Vagina (tissue), 2 donors: ENCODE measurements at regions not wholly inside any gene's neighbourhood (a gene's known extent, or its start where the extent isn't known, plus 50 kb on each side); places are given as distances from the start of the nearest gene placed in this dataset.
"Not testable (repeated sequence)": the region's sequence is repeated elsewhere in the genome, so short reads cannot be mapped to it uniquely, and the experiment has no call there.

Experiments used
- DNase-seq, 2 donors: peaks; one replicate each; pipeline ENCODE4 v3.0.0-alpha.2; 2017; ENCODE audit errors: extremely low spot score in 2 of 2
- H3K27ac ChIP-seq: fragments of 200-600 bp; sonication (generic); one replicate; pipeline ENCODE4 v1.5.1; 2019
- H3K27me3 ChIP-seq: fragments of 200-600 bp; sonication (generic); one replicate; pipeline ENCODE4 v1.5.1; 2019
- H3K36me3 ChIP-seq, 2 donors: fragments of 200-600 bp; sonication (generic); one replicate each; pipeline ENCODE4 v1.5.1; 2017 to 2019
- H3K4me1 ChIP-seq: fragments of 200-600 bp; sonication (generic); one replicate; pipeline ENCODE4 v1.5.1; 2019
- H3K4me3 ChIP-seq, 2 donors: fragments of 200-600 bp; sonication (generic); 1 replicate in 1 of 2; 2 replicates in 1 of 2; pipeline ENCODE4 v1.5.1; 2016 to 2019
- H3K9me3 ChIP-seq: fragments of 200-600 bp; sonication (generic); one replicate; pipeline ENCODE4 v1.5.1; 2019
- POLR2A ChIP-seq, 2 donors: fragments of 450-650 bp; IDR thresholded peaks; one replicate each; pipeline ENCODE4 v1.6.1; 2017; ENCODE audit warnings: antibody characterized with exemption in 2 of 2, mild to moderate bottlenecking in 2 of 2, moderate library complexity in 2 of 2
- POLR2AphosphoS5 ChIP-seq, 2 donors: sonication (generic); formaldehyde crosslinking; IDR thresholded peaks; one replicate each; pipeline ENCODE4 v1.9.0; 2017; ENCODE audit warnings: antibody characterized with exemption in 2 of 2, mild to moderate bottlenecking in 2 of 2, low read depth in 1 of 2; ENCODE audit not compliant: insufficient read depth in 1 of 2
- intact Hi-C: fragments of 100-400 bp; cut with DNase I; formaldehyde crosslinking; loops from one replicate; pipeline ENCODE4 v1.15.1; 2023
- TF ChIP-seq, protein P1 (sequence below), 3 experiments: fragments of 450-650 bp in 2 of 3; fragments of 200-600 bp in 1 of 3; sonication (generic) in 1 of 3; IDR thresholded peaks; one replicate each; pipeline ENCODE4 v1.5.1; 2017 to 2019; ENCODE audit warnings: antibody characterized with exemption in 3 of 3, mild to moderate bottlenecking in 2 of 3, moderate library complexity in 2 of 3

DNA sequence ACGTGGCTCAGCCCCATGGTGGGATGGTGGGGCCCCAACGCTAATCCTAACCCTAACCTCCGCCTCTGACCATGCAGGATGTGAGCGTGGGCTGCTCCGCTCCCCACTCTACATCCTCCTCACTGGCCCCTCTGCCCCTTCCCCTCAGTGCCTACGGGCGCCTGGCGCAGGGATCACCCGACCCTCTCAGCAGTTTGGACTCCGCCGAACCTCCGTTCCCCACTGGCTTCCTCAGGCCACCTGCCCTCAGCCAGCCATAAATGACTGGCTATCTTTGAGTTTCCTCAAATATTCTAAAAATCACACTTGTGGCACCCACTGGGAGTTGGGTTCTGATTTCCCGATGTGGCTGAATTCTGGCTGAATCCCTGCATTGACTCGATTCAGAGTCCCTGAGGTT, 154.2 kb downstream of the NPIPB11 start:
- DNase-seq, intact Hi-C loops, H3K9me3 ChIP-seq, H3K4me3 ChIP-seq, H3K27me3 ChIP-seq, H3K36me3 ChIP-seq, H3K27ac ChIP-seq: not testable (repeated sequence)
- H3K4me1 ChIP-seq: peaks cover 20% of the 10 kb centered on the region

- H3K9me3 ChIP-seq, H3K27ac ChIP-seq, H3K4me3 ChIP-seq, intact Hi-C loops, DNase-seq, H3K36me3 ChIP-seq, H3K27me3 ChIP-seq: not testable (repeated sequence)
- H3K4me1 ChIP-seq: peaks cover 20% of the 10 kb centered on the region
Observed at GRCh38 chr16:29251571-29252011, 154.9 kb downstream of the NPIPB11 start.

DNA sequence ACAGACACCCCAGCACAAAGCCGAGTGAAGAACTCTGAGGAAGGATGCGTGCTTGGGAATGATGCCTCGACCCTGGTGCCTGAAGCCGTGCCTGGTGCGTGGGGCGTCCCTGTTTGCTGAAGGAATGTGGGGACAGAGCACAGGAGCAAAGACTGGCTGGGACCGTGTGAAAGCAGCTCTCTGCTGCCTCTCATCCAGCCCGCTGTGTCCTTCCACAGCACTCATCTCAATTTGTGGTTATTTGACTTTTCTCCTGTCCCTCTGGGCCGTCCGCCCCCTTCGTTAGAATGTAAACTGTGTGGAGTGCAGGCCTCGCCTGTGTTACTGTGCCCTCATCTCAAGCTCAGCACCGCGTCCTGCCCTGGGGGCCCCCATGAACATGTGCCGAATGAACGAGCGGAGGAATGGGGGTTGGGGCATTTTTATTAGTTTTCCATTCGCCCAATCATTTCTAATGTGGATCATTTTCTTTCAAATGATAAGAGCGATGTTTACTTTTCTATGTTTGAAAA, 155.5 kb downstream of the NPIPB11 start:
- H3K27ac ChIP-seq, intact Hi-C loops, DNase-seq: not testable (repeated sequence)

DNA sequence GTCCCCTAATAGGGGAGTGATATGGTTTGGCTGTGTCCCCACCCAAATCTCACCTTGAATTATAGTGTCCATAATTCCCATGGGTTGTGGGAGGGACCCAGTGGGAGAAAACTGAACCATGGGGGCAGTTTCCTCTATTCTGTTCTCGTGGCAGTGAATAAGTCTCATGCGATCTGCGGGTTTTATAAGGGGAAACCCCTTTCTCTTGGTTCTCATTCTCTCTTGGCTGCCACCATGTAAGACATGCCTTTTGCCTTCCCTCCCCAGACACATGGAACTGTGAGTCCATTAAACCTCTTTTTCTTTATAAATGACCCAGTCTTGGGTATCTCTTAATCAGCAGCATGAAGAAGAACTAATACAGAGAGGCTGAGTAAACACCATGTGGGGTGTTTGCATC, 156.0 kb downstream of the NPIPB11 start:
- H3K9me3 ChIP-seq, H3K4me3 ChIP-seq, H3K27ac ChIP-seq, H3K27me3 ChIP-seq, intact Hi-C loops, H3K36me3 ChIP-seq, DNase-seq: not testable (repeated sequence)
- H3K4me1 ChIP-seq: peaks cover 19% of the 10 kb centered on the region

More for the DNA sequence above, 155.5 kb downstream of the NPIPB11 start:
- H3K36me3 ChIP-seq, H3K27me3 ChIP-seq, H3K4me3 ChIP-seq, H3K9me3 ChIP-seq: not testable (repeated sequence)
- peaks cover 20% of the 10 kb centered on the region for H3K4me1 ChIP-seq

DNA sequence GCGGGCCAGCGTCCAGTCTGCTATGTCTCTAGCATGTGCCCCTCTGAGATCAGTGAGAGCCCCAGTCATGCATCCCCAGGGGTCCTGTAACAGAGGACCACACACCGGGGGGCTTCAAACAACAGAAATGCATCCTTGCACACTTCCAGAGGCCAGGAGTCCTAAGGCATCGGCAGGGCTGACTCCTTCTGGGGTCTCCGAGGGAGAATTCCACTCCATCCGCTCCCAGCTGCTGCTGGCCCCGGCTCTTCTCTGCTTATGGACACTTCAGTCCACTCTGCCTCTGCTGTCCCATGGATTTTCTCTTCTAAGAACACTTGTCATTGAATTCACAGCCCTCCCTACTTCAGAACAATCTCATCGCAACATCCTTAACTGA, 157.6 kb downstream of the NPIPB11 start:
- DNase-seq, H3K36me3 ChIP-seq, intact Hi-C loops: not testable (repeated sequence)

DNA sequence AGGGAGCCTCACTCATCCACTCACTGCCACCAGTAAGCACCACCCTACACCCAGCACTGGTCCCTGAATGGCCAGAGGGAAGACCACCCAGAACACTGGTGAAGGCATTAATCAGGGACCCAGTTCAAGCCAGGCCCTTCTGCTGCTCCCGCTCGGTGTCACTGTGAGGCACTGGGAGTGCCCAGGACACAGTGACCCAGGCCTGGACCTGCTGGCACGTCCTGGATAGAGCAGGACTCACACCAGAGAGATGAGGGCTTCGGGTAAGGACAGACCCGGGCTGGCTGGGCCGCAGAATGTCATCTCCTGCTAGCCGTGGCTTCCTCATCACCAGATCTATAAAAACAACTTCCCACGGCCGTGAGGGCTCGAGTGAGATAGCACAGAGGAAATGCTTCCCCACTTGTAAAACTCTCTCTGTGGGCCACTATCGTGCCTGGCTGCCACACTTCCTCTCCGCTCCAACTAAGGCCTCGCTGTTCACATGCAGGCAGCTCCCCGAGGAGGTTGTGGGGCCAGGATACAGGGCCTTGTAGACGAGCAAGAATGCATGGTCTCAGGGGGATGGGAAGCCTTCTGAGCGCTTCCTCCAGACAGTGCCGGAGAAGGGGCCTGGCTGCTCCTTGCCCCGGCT, 158.1 kb downstream of the NPIPB11 start:
- not testable (repeated sequence) for H3K9me3 ChIP-seq, DNase-seq
- peak overlapping the region; percentile 76 for H3K27ac ChIP-seq

More for the DNA sequence above, 157.6 kb downstream of the NPIPB11 start:
- H3K27me3 ChIP-seq, H3K4me1 ChIP-seq, H3K4me3 ChIP-seq, H3K9me3 ChIP-seq: not testable (repeated sequence)
- peak overlapping the region; percentile 76 for H3K27ac ChIP-seq

DNA sequence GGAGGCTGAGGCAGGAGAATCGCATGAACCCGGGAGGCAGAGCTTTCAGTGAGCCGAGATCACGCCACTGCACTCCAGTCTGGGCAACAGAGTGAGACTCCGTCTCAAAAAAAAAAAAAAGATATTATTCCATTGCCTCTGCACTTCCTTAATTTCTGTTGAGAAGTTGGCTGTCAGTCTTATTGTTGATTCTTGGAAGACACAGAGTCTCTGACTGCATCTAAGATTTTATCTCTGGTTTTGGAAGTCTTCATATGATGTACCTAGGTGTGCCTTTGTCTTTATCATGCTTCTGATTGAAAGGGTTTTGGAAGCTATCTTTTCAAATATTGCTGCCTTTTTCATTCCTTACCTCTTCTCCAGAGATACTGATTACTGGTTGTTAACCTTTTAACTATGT, 160.4 kb downstream of the NPIPB11 start:
- H3K9me3 ChIP-seq, H3K4me3 ChIP-seq, H3K27me3 ChIP-seq, H3K4me1 ChIP-seq, H3K36me3 ChIP-seq, H3K27ac ChIP-seq, intact Hi-C loops, DNase-seq: not testable (repeated sequence)

More for the DNA sequence above, 158.1 kb downstream of the NPIPB11 start:
- H3K4me3 ChIP-seq, H3K27me3 ChIP-seq, H3K36me3 ChIP-seq, H3K4me1 ChIP-seq, intact Hi-C loops: not testable (repeated sequence)

- Histone ChIP-seq H3K36me3 (no peaks in the 10 kb centered on the region), H3K4me1 (no peaks in the 10 kb centered on the region), H3K4me3 (no peak overlapping the region), H3K9me3 (no peaks in the 10 kb centered on the region), H3K27me3 (no peaks in the 10 kb centered on the region), H3K27ac (no peak overlapping the region)
- intact Hi-C loops: no loop called here
- DNase-seq: peak; percentile 31 to 71
- TF ChIP-seq, protein P1, sequence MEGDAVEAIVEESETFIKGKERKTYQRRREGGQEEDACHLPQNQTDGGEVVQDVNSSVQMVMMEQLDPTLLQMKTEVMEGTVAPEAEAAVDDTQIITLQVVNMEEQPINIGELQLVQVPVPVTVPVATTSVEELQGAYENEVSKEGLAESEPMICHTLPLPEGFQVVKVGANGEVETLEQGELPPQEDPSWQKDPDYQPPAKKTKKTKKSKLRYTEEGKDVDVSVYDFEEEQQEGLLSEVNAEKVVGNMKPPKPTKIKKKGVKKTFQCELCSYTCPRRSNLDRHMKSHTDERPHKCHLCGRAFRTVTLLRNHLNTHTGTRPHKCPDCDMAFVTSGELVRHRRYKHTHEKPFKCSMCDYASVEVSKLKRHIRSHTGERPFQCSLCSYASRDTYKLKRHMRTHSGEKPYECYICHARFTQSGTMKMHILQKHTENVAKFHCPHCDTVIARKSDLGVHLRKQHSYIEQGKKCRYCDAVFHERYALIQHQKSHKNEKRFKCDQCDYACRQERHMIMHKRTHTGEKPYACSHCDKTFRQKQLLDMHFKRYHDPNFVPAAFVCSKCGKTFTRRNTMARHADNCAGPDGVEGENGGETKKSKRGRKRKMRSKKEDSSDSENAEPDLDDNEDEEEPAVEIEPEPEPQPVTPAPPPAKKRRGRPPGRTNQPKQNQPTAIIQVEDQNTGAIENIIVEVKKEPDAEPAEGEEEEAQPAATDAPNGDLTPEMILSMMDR (IDR thresholded peaks at IDR 0.05): no peak
- TF ChIP-seq POLR2A (IDR thresholded peaks at IDR 0.05) (no peak), POLR2AphosphoS5 (IDR thresholded peaks at IDR 0.05; ENCODE audit: insufficient read depth in 1 of 2, low read depth in 1 of 2) (no peak)
Observed at GRCh38 chr16:29237971-29238370, 168.5 kb downstream of the NPIPB11 start.

DNA sequence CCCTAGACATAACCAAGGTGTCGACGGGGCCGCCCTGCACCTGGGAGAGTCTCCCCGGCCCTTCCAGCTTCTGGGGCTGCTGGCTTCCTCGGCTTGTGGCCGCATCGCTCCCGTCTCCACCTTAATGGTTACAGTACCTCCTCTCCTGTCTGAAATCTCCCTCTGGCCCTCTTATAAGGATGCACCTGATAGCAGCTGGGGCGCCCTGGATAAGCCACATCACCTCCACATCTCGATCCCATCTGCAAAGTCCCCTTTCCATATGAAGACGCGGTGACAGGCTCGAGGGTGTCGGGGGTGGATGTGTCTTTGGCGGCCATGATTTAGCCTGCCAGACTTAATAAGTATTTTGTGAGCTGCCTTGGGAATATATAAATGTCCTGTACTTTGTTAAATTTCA, 169.0 kb downstream of the NPIPB11 start:
- H3K4me3 ChIP-seq, H3K36me3 ChIP-seq, H3K27ac ChIP-seq, H3K27me3 ChIP-seq, H3K4me1 ChIP-seq, H3K9me3 ChIP-seq, intact Hi-C loops: not testable (repeated sequence)
- DNase-seq: peak; percentile 37 to 61

DNA sequence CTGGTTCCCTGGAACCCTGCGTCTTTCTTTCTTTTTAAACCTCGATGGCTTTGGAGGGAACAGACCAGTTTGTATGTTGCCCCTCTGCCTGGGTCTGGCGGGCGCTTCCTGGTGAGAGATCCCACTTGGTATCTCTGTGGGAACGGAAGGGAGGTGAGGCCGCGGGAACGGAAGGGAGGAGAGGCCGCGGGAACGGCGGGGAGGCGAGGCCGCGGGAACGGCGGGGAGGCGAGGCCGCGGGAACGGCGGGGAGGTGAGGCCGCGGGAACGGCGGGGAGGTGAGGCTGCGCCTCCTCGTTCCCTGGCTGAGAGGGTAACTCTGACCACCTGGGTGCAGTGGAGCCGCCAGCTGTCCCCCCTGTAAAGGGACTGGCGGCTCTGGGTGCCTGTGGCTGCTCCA, 169.5 kb downstream of the NPIPB11 start:
- DNase-seq, H3K27me3 ChIP-seq, H3K4me1 ChIP-seq, H3K9me3 ChIP-seq, H3K27ac ChIP-seq, H3K4me3 ChIP-seq, H3K36me3 ChIP-seq, intact Hi-C loops: not testable (repeated sequence)

GRCh38 chr16:29235836-29236370, 170.6 kb downstream of the NPIPB11 start:
- intact Hi-C loops, H3K4me1 ChIP-seq, H3K27ac ChIP-seq, H3K4me3 ChIP-seq, H3K27me3 ChIP-seq, H3K9me3 ChIP-seq, H3K36me3 ChIP-seq: not testable (repeated sequence)
- DNase-seq: peak; percentile 37 to 58

DNA sequence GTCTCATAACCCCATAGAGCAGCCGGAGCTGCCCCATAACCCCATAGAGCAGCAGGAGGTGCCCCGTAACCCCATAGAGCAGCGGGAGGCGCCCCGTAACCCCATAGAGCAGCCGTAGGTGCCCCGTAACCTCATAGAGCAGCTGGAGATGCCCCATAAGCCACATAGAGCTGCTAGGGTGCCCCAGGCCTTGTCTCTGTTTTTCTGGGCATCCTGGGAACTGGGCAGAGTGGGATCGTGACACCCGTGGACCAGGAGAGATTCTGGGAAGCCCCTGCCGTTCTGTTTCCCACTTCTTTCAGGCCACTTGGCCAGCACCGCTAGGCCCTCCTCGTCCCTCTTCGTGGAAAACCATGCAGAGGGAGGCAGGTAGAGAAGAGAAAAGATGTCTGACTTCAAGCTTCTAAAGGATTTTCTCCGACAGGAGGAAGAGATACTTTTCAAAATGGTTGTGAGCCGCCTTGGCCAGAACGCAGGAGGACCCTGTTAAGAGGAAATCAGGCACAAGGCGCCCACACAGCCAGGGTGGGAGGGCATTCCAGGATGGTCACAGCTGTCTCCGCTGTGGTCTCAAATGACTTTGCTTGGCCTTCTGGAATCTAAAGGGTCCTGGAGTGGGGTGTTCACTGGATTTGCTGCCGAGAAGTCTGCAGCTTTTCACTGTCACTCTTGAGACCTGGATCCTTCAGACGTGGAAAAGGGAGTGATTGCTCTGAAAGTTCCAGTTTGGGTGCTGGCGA, 171.8 kb downstream of the NPIPB11 start:
- H3K4me3 ChIP-seq, H3K36me3 ChIP-seq, H3K9me3 ChIP-seq, H3K27me3 ChIP-seq, H3K27ac ChIP-seq, intact Hi-C loops: not testable (repeated sequence)
- peaks cover 17% of the 10 kb centered on the region for H3K4me1 ChIP-seq
- DNase-seq: peak; percentile 58 to 85
